Stimulated activated CD8-positive, alpha-beta memory T cell treated with anti-CD3 and anti-CD28 coated beads, Interleukin-15, amount 100 ng/mL, for 4 hours (primary cell): ENCODE measurements at regions not wholly inside any gene's neighbourhood (a gene's known extent, or its start where the extent isn't known, plus 50 kb on each side); places are given as distances from the start of the nearest gene placed in this dataset.

Experiments used
- DNase-seq, 2 donors: peaks; one replicate each; pipeline ENCODE4 v3.0.0-alpha.2; 2020; ENCODE audit warnings: low read depth in 2 of 2

DNA sequence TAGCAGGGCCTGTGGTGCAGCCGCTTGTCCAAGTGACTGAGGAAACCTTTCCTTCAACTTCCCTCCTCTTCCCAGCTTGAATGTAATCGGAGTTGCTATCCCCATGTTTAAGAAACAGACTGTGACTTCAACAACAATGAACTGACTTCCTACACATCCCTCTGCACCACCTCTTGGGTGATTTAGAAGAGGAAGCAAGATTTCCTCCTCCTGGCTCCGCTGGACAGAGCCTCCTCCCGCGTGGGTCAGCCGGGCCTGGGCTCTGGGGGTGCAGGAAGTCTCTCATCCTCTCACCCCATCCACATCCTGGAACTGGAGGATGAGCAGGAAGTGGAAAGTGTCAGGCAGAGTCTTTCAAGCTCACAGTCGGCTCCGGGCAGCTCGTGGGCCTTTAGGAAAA, 84.3 kb downstream of the GATA6 start:
- DNase-seq: no peak

GRCh38 chr18:22253156-22253555, 83.8 kb downstream of the GATA6 start:
- no peak for DNase-seq
